Nephron (organoid): ENCODE measurements at regions not wholly inside any gene's neighbourhood (a gene's known extent, or its start where the extent isn't known, plus 50 kb on each side); places are given as distances from the start of the nearest gene placed in this dataset.

ENCODE experiments used
- H3K27ac Mint-ChIP-seq, 3 experiments: 2 replicates each; pipeline ENCODE4 v1.8.0; 2020; ENCODE audit warnings: mixed read lengths in 3 of 3, mild to moderate bottlenecking in 2 of 3, moderate library complexity in 1 of 3
- H3K27me3 Mint-ChIP-seq: 2 replicates; pipeline ENCODE4 v1.8.0; 2021; ENCODE audit warnings: low read depth, mild to moderate bottlenecking, moderate library complexity, mixed read lengths
- H3K36me3 Mint-ChIP-seq: 2 replicates; pipeline ENCODE4 v1.8.0; 2020; ENCODE audit warnings: low read depth, mixed read lengths
- H3K4me1 Mint-ChIP-seq: 2 replicates; pipeline ENCODE4 v1.8.0; 2020; ENCODE audit warnings: mixed read lengths
- H3K4me3 Mint-ChIP-seq, 3 experiments: 2 replicates each; pipeline ENCODE4 v1.8.0; 2020; ENCODE audit warnings: mild to moderate bottlenecking in 3 of 3, mixed read lengths in 3 of 3, moderate library complexity in 2 of 3
- H3K9me3 Mint-ChIP-seq: 2 replicates; pipeline ENCODE4 v1.8.0; 2020; ENCODE audit warnings: mixed read lengths
- CTCF ChIP-seq, 3 experiments: fragments of 200-600 bp; sonication (generic); IDR thresholded peaks; one replicate each; pipeline ENCODE4 v1.5.0; 2021; ENCODE audit warnings: antibody characterized with exemption in 3 of 3; ENCODE audit not compliant: unreplicated experiment in 3 of 3

GRCh38 chr20:48223715-48224114, 438.4 kb upstream of the SULF2 start:
- peaks cover 51% of the 10 kb centered on the region for H3K27me3 Mint-ChIP-seq
- no peaks in the 10 kb centered on the region for H3K36me3 Mint-ChIP-seq
- TF ChIP-seq CTCF (IDR thresholded peaks at IDR 0.05; ENCODE audit: unreplicated experiment in 3 of 3) = no peak
- H3K4me3 Mint-ChIP-seq = no peak overlapping the region
- peaks cover 14% of the 10 kb centered on the region for H3K4me1 Mint-ChIP-seq
- H3K9me3 Mint-ChIP-seq = no peaks in the 10 kb centered on the region
- no peak overlapping the region for H3K27ac Mint-ChIP-seq

- no peaks in the 10 kb centered on the region for H3K36me3 Mint-ChIP-seq
- H3K4me3 Mint-ChIP-seq = no peak overlapping the region
- H3K9me3 Mint-ChIP-seq = no peaks in the 10 kb centered on the region
- peaks cover 47% of the 10 kb centered on the region for H3K27me3 Mint-ChIP-seq
- no peak for TF ChIP-seq CTCF (IDR thresholded peaks at IDR 0.05; ENCODE audit: unreplicated experiment in 3 of 3)
- H3K27ac Mint-ChIP-seq = no peak overlapping the region
- peaks cover 12% of the 10 kb centered on the region for H3K4me1 Mint-ChIP-seq
Measured at GRCh38 chr20:48222595-48223180, 437.4 kb upstream of the SULF2 start.

- TF ChIP-seq CTCF (IDR thresholded peaks at IDR 0.05; ENCODE audit: unreplicated experiment in 3 of 3) = no peak
- H3K9me3 Mint-ChIP-seq = no peaks in the 10 kb centered on the region
- peaks cover 26% of the 10 kb centered on the region for H3K4me1 Mint-ChIP-seq
- no peaks in the 10 kb centered on the region for H3K36me3 Mint-ChIP-seq
- peaks cover 42% of the 10 kb centered on the region for H3K27me3 Mint-ChIP-seq
- no peak overlapping the region for H3K4me3 Mint-ChIP-seq
- no peak overlapping the region for H3K27ac Mint-ChIP-seq
Measured at GRCh38 chr20:48220033-48220633, 434.9 kb upstream of the SULF2 start.

- Mint-ChIP-seq H3K27me3 (peaks cover 34% of the 10 kb centered on the region), H3K4me3 (no peak overlapping the region), H3K9me3 (no peaks in the 10 kb centered on the region), H3K4me1 (peaks cover 22% of the 10 kb centered on the region), H3K27ac (peak overlapping the region in 1 of 3 experiments; percentile 9), H3K36me3 (no peaks in the 10 kb centered on the region)
- TF ChIP-seq CTCF (IDR thresholded peaks at IDR 0.05; ENCODE audit: unreplicated experiment in 3 of 3) = no peak
Measured at GRCh38 chr20:48219306-48219705, 434.0 kb upstream of the SULF2 start.

GRCh38 chr20:48217190-48217589, 431.9 kb upstream of the SULF2 start:
- no peak for TF ChIP-seq CTCF (IDR thresholded peaks at IDR 0.05; ENCODE audit: unreplicated experiment in 3 of 3)
- Mint-ChIP-seq H3K4me1 (peaks cover 18% of the 10 kb centered on the region), H3K9me3 (no peaks in the 10 kb centered on the region), H3K4me3 (no peak overlapping the region), H3K27me3 (peaks cover 19% of the 10 kb centered on the region), H3K27ac (peak overlapping the region in 2 of 3 experiments; percentile 9 to 73), H3K36me3 (no peaks in the 10 kb centered on the region)

- no peak overlapping the region for H3K4me3 Mint-ChIP-seq
- no peaks in the 10 kb centered on the region for H3K36me3 Mint-ChIP-seq
- peaks cover 29% of the 10 kb centered on the region for H3K4me1 Mint-ChIP-seq
- H3K9me3 Mint-ChIP-seq = no peaks in the 10 kb centered on the region
- peak overlapping the region; percentile 19 to 51 (median 49) for H3K27ac Mint-ChIP-seq
- TF ChIP-seq CTCF (IDR thresholded peaks at IDR 0.05; ENCODE audit: unreplicated experiment in 3 of 3) = no peak
- peaks cover 15% of the 10 kb centered on the region for H3K27me3 Mint-ChIP-seq
Measured at GRCh38 chr20:48215536-48215935, 430.3 kb upstream of the SULF2 start.
